Ovary (tissue), 3 donors: ENCODE measurements at regions not wholly inside any gene's neighbourhood (a gene's known extent, or its start where the extent isn't known, plus 50 kb on each side); places are given as distances from the start of the nearest gene placed in this dataset.

ENCODE experiments used
- CTCF ChIP-seq, 3 donors: fragments of 450-650 bp in 2 of 3; fragments of 200-600 bp in 1 of 3; IDR thresholded peaks; one replicate each; pipeline versions ENCODE4 v1.5.1 to v1.8.0; 2016 to 2022; ENCODE audit warnings: antibody characterized with exemption in 3 of 3, mild to moderate bottlenecking in 1 of 3
- EP300 ChIP-seq: sonication (generic); formaldehyde crosslinking; IDR thresholded peaks from one replicate; pipeline ENCODE4 v1.6.1; 2017; ENCODE audit warnings: antibody characterized with exemption
- donor health status: DM: no; HTN: no; CAD: no.

- TF ChIP-seq CTCF (IDR thresholded peaks at IDR 0.05): no peak
- no peak for TF ChIP-seq EP300
Observed at GRCh38 chr16:64880994-64881393, 240.9 kb downstream of the CDH11 start.
